HG03095 (cell line): ENCODE measurements at regions not wholly inside any gene's neighbourhood (a gene's known extent, or its start where the extent isn't known, plus 50 kb on each side); places are given as distances from the start of the nearest gene placed in this dataset.
"Not testable (repeated sequence)": the region's sequence is repeated elsewhere in the genome, so short reads cannot be mapped to it uniquely, and the experiment has no call there.

Experiments used
- ATAC-seq: cut with Tn5 transposase; IDR thresholded peaks from one replicate; pipeline ENCODE4 v1.9.1; 2021; ENCODE audit warnings: moderate library complexity; ENCODE audit not compliant: unreplicated experiment

GRCh38 chr4:27620886-27621285, 760.2 kb downstream of the STIM2 start:
- no peak for ATAC-seq

GRCh38 chr4:27624749-27625148, 764.1 kb downstream of the STIM2 start:
- ATAC-seq = no peak

- ATAC-seq = no peak
These were observed 768.0 kb downstream of the STIM2 start for GRCh38 chr4:27628609-27629008.

GRCh38 chr4:27629532-27630225, 769.0 kb downstream of the STIM2 start:
- ATAC-seq = no peak

- ATAC-seq = peak; percentile 90
These were observed 775.6 kb downstream of the STIM2 start for GRCh38 chr4:27635936-27636913.

GRCh38 chr4:27638163-27638915, 777.7 kb downstream of the STIM2 start:
- ATAC-seq = no peak

GRCh38 chr4:27643101-27643500, 782.5 kb downstream of the STIM2 start:
- ATAC-seq = no peak

GRCh38 chr4:27648416-27648815, 787.8 kb downstream of the STIM2 start:
- ATAC-seq = no peak

- no peak for ATAC-seq
These were observed 801.8 kb downstream of the STIM2 start for GRCh38 chr4:27662426-27662825.

GRCh38 chr4:27666943-27667342, 806.3 kb downstream of the STIM2 start:
- no peak for ATAC-seq

- no peak for ATAC-seq
These were observed 807.4 kb downstream of the STIM2 start for GRCh38 chr4:27668001-27668400.

GRCh38 chr4:27678027-27678426, 817.4 kb downstream of the STIM2 start:
- no peak for ATAC-seq

- ATAC-seq = peak; percentile 92
These were observed 824.0 kb downstream of the STIM2 start for GRCh38 chr4:27684610-27685011.

GRCh38 chr4:27685091-27685490, 824.5 kb downstream of the STIM2 start:
- no peak for ATAC-seq

- no peak for ATAC-seq
These were observed 825.3 kb downstream of the STIM2 start for GRCh38 chr4:27685947-27686346.

GRCh38 chr4:27692158-27692557, 831.5 kb downstream of the STIM2 start:
- ATAC-seq = peak; percentile 89

- ATAC-seq = no peak
These were observed 832.4 kb downstream of the STIM2 start for GRCh38 chr4:27692868-27693634.

- not testable (repeated sequence) for ATAC-seq
These were observed 835.6 kb downstream of the STIM2 start for GRCh38 chr4:27696257-27696656.

- no peak for ATAC-seq
These were observed 841.0 kb downstream of the STIM2 start for GRCh38 chr4:27701606-27702005.

- no peak for ATAC-seq
These were observed 842.2 kb downstream of the STIM2 start for GRCh38 chr4:27702730-27703431.
